Small intestine (tissue), 7 donors: ENCODE measurements at regions not wholly inside any gene's neighbourhood (a gene's known extent, or its start where the extent isn't known, plus 50 kb on each side); places are given as distances from the start of the nearest gene placed in this dataset.

Source experiments
- DNase-seq, 2 donors: peaks; one replicate each; pipeline versions ENCODE4 v3.0.0 to v3.0.0-alpha.2; 2013
- FAIRE-seq: peaks from 2 replicates; lab custom pipeline; 2012; peaks lifted over from hg19 to GRCh38; lab: Jason Lieb, UNC
- H3K27ac ChIP-seq, 3 donors: one replicate each; pipeline ENCODE4 v1.5.1; 2013; ENCODE audit warnings: low read length in 2 of 3, mild to moderate bottlenecking in 2 of 3, control low read depth in 1 of 3, inconsistent platforms in 1 of 3, low read depth in 1 of 3, moderate library complexity in 1 of 3
- H3K27me3 ChIP-seq, 3 donors: one replicate each; pipeline ENCODE4 v1.6.1; 2013; ENCODE audit warnings: low read length in 3 of 3, inconsistent platforms in 1 of 3; ENCODE audit not compliant: control insufficient read depth in 3 of 3, insufficient read depth in 3 of 3
- H3K36me3 ChIP-seq, 3 donors: one replicate each; pipeline ENCODE4 v1.6.1; 2013; ENCODE audit warnings: low read length in 3 of 3, inconsistent platforms in 1 of 3, low read depth in 1 of 3, mild to moderate bottlenecking in 1 of 3, moderate library complexity in 1 of 3; ENCODE audit not compliant: control insufficient read depth in 3 of 3, insufficient read depth in 2 of 3
- H3K4me1 ChIP-seq, 3 donors: one replicate each; pipeline ENCODE4 v1.6.1; 2013; ENCODE audit warnings: low read length in 2 of 3, inconsistent platforms in 1 of 3, low read depth in 1 of 3, mild to moderate bottlenecking in 1 of 3, moderate library complexity in 1 of 3; ENCODE audit not compliant: control insufficient read depth in 3 of 3, insufficient read depth in 2 of 3
- H3K4me3 ChIP-seq, 3 donors: one replicate each; pipeline ENCODE4 v1.5.1; 2013; ENCODE audit warnings: low read length in 3 of 3, control low read depth in 1 of 3, inconsistent platforms in 1 of 3, low read depth in 1 of 3, mild to moderate bottlenecking in 1 of 3, moderate library complexity in 1 of 3
- H3K9me3 ChIP-seq, 2 donors: one replicate each; pipeline ENCODE4 v1.6.1; 2013; ENCODE audit warnings: low read depth in 1 of 2, low read length in 1 of 2; ENCODE audit not compliant: control insufficient read depth in 2 of 2, insufficient read depth in 1 of 2
- WGBS, 3 donors: extraction: QIAGEN DNeasy Blood & Tissue Kit; methylation state at CpG; one replicate each; pipeline ENCODE4 v1.1.7; 2013; 5-methylcytosine and 5-hydroxymethylcytosine counted together
- donor health status: healthy with polysubstance abuse.
- donor health status: control.
- donor health status: control.
- donor health status: Bipolar disorder and iron deficiency.
- donor health status: healthy.

GRCh38 chr9:111150181-111150580 lies 111.9 kb upstream of the LPAR1 start:
- H3K36me3 ChIP-seq: no peaks in the 10 kb centered on the region
- H3K4me3 ChIP-seq: no peak overlapping the region
- WGBS, 3 donors: 92 to 97% (median 94%) methylated on average over 2 of the region's 2 CpGs
- H3K4me1 ChIP-seq: no peaks in the 10 kb centered on the region
- no peaks in the 10 kb centered on the region for H3K27me3 ChIP-seq
- no peak for FAIRE-seq
- DNase-seq: no peak
- H3K27ac ChIP-seq: no peak overlapping the region
- no peaks in the 10 kb centered on the region for H3K9me3 ChIP-seq

GRCh38 chr9:111149018-111149759 lies 110.9 kb upstream of the LPAR1 start:
- H3K36me3 ChIP-seq: no peaks in the 10 kb centered on the region
- DNase-seq (peak in 1 of 2 donors; percentile 11), FAIRE-seq (no peak)
- no peaks in the 10 kb centered on the region for H3K4me1 ChIP-seq
- H3K27me3 ChIP-seq: no peaks in the 10 kb centered on the region
- no peak overlapping the region for H3K27ac ChIP-seq
- H3K4me3 ChIP-seq: no peak overlapping the region
- 77 to 81% (median 79%) methylated on average over 5 of the region's 5 CpGs for WGBS, 3 donors
- no peaks in the 10 kb centered on the region for H3K9me3 ChIP-seq

- Histone ChIP-seq H3K27ac (no peak overlapping the region), H3K27me3 (no peaks in the 10 kb centered on the region), H3K4me1 (no peaks in the 10 kb centered on the region), H3K9me3 (no peaks in the 10 kb centered on the region), H3K4me3 (no peak overlapping the region), H3K36me3 (no peaks in the 10 kb centered on the region)
- 74 to 84% (median 74%) methylated on average over 10 of the region's 10 CpGs for WGBS, 3 donors
- FAIRE-seq (no peak), DNase-seq (no peak)
Measured at GRCh38 chr9:111148052-111149017, 110.1 kb upstream of the LPAR1 start.

GRCh38 chr9:111147041-111147440 lies 108.8 kb upstream of the LPAR1 start:
- DNase-seq: no peak
- H3K27me3 ChIP-seq: no peaks in the 10 kb centered on the region
- no peak overlapping the region for H3K4me3 ChIP-seq
- WGBS, 3 donors: 78 to 87% (median 86%) methylated on average over 3 of the region's 3 CpGs
- H3K27ac ChIP-seq: no peak overlapping the region
- no peak for FAIRE-seq
- no peaks in the 10 kb centered on the region for H3K36me3 ChIP-seq
- no peaks in the 10 kb centered on the region for H3K4me1 ChIP-seq
- H3K9me3 ChIP-seq: no peaks in the 10 kb centered on the region

- no peak overlapping the region for H3K27ac ChIP-seq
- FAIRE-seq (no peak), DNase-seq (no peak)
- no peaks in the 10 kb centered on the region for H3K27me3 ChIP-seq
- no peaks in the 10 kb centered on the region for H3K36me3 ChIP-seq
- H3K4me3 ChIP-seq: no peak overlapping the region
- no peaks in the 10 kb centered on the region for H3K9me3 ChIP-seq
- WGBS, 3 donors: 77 to 89% (median 82%) methylated on average over 3 of the region's 3 CpGs
- no peaks in the 10 kb centered on the region for H3K4me1 ChIP-seq
Measured at GRCh38 chr9:111144741-111145140, 106.5 kb upstream of the LPAR1 start.

- H3K27me3 ChIP-seq: no peaks in the 10 kb centered on the region
- no peaks in the 10 kb centered on the region for H3K36me3 ChIP-seq
- H3K4me3 ChIP-seq: no peak overlapping the region
- WGBS, 3 donors: 89 to 96% (median 94%) methylated on average over 2 of the region's 2 CpGs
- no peak overlapping the region for H3K27ac ChIP-seq
- DNase-seq (no peak), FAIRE-seq (no peak)
- H3K4me1 ChIP-seq: no peaks in the 10 kb centered on the region
- peaks cover 0 to 3% of the 10 kb centered on the region in 2 donors for H3K9me3 ChIP-seq
Measured at GRCh38 chr9:111136180-111136579, 97.9 kb upstream of the LPAR1 start.

- H3K27me3 ChIP-seq: no peaks in the 10 kb centered on the region
- peaks cover 0 to 3% of the 10 kb centered on the region in 2 donors for H3K9me3 ChIP-seq
- no peaks in the 10 kb centered on the region for H3K36me3 ChIP-seq
- no peak overlapping the region for H3K4me3 ChIP-seq
- no peak for DNase-seq
- H3K27ac ChIP-seq: no peak overlapping the region
- WGBS, 3 donors: 84 to 90% (median 86%) methylated on average over 1 of the region's 1 CpG
- no peak for FAIRE-seq
- H3K4me1 ChIP-seq: no peaks in the 10 kb centered on the region
Measured at GRCh38 chr9:111131211-111131610, 92.9 kb upstream of the LPAR1 start.

GRCh38 chr9:111120526-111120925 lies 82.3 kb upstream of the LPAR1 start:
- DNase-seq: no peak
- Histone ChIP-seq H3K4me3 (no peak overlapping the region), H3K9me3 (peaks cover 0 to 4% of the 10 kb centered on the region in 2 donors), H3K27ac (no peak overlapping the region), H3K4me1 (no peaks in the 10 kb centered on the region), H3K36me3 (no peaks in the 10 kb centered on the region), H3K27me3 (no peaks in the 10 kb centered on the region)
- FAIRE-seq: no peak
- WGBS, 3 donors: 61 to 72% (median 63%) methylated on average over 4 of the region's 4 CpGs
